IMR-90 (cell line): ENCODE measurements at regions not wholly inside any gene's neighbourhood (a gene's known extent, or its start where the extent isn't known, plus 50 kb on each side); places are given as distances from the start of the nearest gene placed in this dataset.

Experiments used
- ATAC-seq: fragments of 200-7000 bp; cut with Tn5 transposase; 2 replicates; pipeline ENCODE4 v1.9.1; 2020; ENCODE audit warnings: low read depth, mild to moderate bottlenecking, moderate library complexity
- BruUV-seq: library from RNA; stranded (reverse); fragments of 400-500 nt; replicated peaks from 2 replicates; lab custom pipeline; 2021; lab: Mats Ljungman, UMichigan
- CTCF ChIA-PET: fragments of 300-600 bp; formaldehyde crosslinking; extraction: SDS; loops from one replicate; lab custom pipeline; 2021; ENCODE audit warnings: antibody characterized with exemption; lab: Yijun Ruan, JAX
- POLR2A ChIA-PET: fragments of 300-600 bp; sonication (Branson Sonifier 250); formaldehyde crosslinking; loops from one replicate; lab custom pipeline; 2022; ENCODE audit warnings: antibody characterized with exemption; ENCODE audit not compliant: unreplicated experiment; lab: Charles Lee
- DNase-seq: peaks from one replicate; pipeline ENCODE4 v3.0.0; 2013
- H2AFZ ChIP-seq: replicated peaks from 2 replicates; pipeline ENCODE3; 2013; ENCODE audit warnings: low read length, mild to moderate bottlenecking; ENCODE audit not compliant: poor library complexity
- H2AK5ac ChIP-seq: 2 replicates; pipeline ENCODE4 v1.6.1; 2013; ENCODE audit warnings: low read depth, low read length, inconsistent platforms
- H2AK9ac ChIP-seq: replicated peaks from 2 replicates; pipeline ENCODE3; 2013; ENCODE audit warnings: mild to moderate bottlenecking, low read depth, low read length, moderate library complexity; ENCODE audit not compliant: poor library complexity
- H2BK120ac ChIP-seq: 2 replicates; pipeline ENCODE4 v1.6.1; 2013; ENCODE audit warnings: low read depth, low read length, inconsistent platforms
- H2BK15ac ChIP-seq: 3 replicates; pipeline ENCODE4 v1.6.1; 2013; ENCODE audit warnings: low read depth, low read length, inconsistent platforms
- H2BK20ac ChIP-seq: 2 replicates; pipeline ENCODE4 v1.6.1; 2013; ENCODE audit warnings: low read depth, mild to moderate bottlenecking, inconsistent platforms, low read length, moderate library complexity
- H2BK5ac ChIP-seq: 2 replicates; pipeline ENCODE4 v1.6.1; 2013; ENCODE audit warnings: mild to moderate bottlenecking, low read depth, low read length, inconsistent platforms; ENCODE audit not compliant: poor library complexity, severe bottlenecking
- H3K14ac ChIP-seq: replicated peaks from 2 replicates; pipeline ENCODE4 v1.6.1; 2013; ENCODE audit warnings: low read depth, low read length, inconsistent platforms
- H3K18ac ChIP-seq: 2 replicates; pipeline ENCODE4 v1.6.1; 2013; ENCODE audit warnings: low read depth, low read length, control low read depth
- H3K23ac ChIP-seq: 2 replicates; pipeline ENCODE4 v1.6.1; 2013; ENCODE audit warnings: low read depth, low read length, inconsistent platforms
- H3K27ac ChIP-seq: 2 replicates; pipeline ENCODE4 v1.5.1; 2013; ENCODE audit warnings: mild to moderate bottlenecking, control low read depth, low read length; ENCODE audit not compliant: insufficient read depth
- H3K27me3 ChIP-seq: 2 replicates; pipeline ENCODE4 v1.6.1; 2013; ENCODE audit warnings: low read length; ENCODE audit not compliant: control insufficient read depth, insufficient read depth
- H3K36me3 ChIP-seq: 2 replicates; pipeline ENCODE4 v1.6.1; 2013; ENCODE audit warnings: low read length, mixed read lengths; ENCODE audit not compliant: control insufficient read depth, insufficient read depth
- H3K4ac ChIP-seq: 2 replicates; pipeline ENCODE4 v1.6.1; 2013; ENCODE audit warnings: low read depth, low read length, inconsistent platforms
- H3K4me1 ChIP-seq: 2 replicates; pipeline ENCODE4 v1.6.1; 2013; ENCODE audit warnings: low read length, mixed read lengths; ENCODE audit not compliant: control insufficient read depth, insufficient read depth
- H3K4me2 ChIP-seq: 2 replicates; pipeline ENCODE4 v1.6.1; 2013; ENCODE audit warnings: low read depth, mild to moderate bottlenecking, control low read depth, low read length, moderate library complexity
- H3K4me3 ChIP-seq: 2 replicates; pipeline ENCODE4 v1.5.1; 2013; ENCODE audit warnings: low read depth, mild to moderate bottlenecking, control low read depth, low read length, moderate library complexity; ENCODE audit not compliant: insufficient read depth
- H3K56ac ChIP-seq: 2 replicates; pipeline ENCODE4 v1.6.1; 2013; ENCODE audit warnings: low read length, inconsistent platforms; ENCODE audit not compliant: insufficient read depth; ENCODE audit errors: extremely low read depth
- H3K79me1 ChIP-seq, 2 experiments: 2 replicates each; pipeline ENCODE4 v1.6.1; 2013; ENCODE audit warnings: low read length in 2 of 2, inconsistent platforms in 1 of 2, low read depth in 1 of 2
- H3K9ac ChIP-seq: 2 replicates; pipeline ENCODE4 v1.6.1; 2013; ENCODE audit warnings: low read depth, low read length, control low read depth
- H3K9me1 ChIP-seq: 2 replicates; pipeline ENCODE4 v1.6.1; 2013; ENCODE audit warnings: low read length, inconsistent platforms; ENCODE audit not compliant: insufficient read depth
- H3K9me3 ChIP-seq: 2 replicates; pipeline ENCODE4 v1.6.1; 2013; ENCODE audit warnings: low read length; ENCODE audit not compliant: control insufficient read depth, insufficient read depth
- H4K20me1 ChIP-seq: 2 replicates; pipeline ENCODE4 v1.6.1; 2013; ENCODE audit warnings: low read length, inconsistent platforms; ENCODE audit not compliant: insufficient read depth
- H4K5ac ChIP-seq: 2 replicates; pipeline ENCODE4 v1.6.1; 2013; ENCODE audit warnings: mild to moderate bottlenecking, low read depth, low read length, control low read depth
- H4K8ac ChIP-seq, 2 experiments: 2 replicates each; pipeline ENCODE4 v1.6.1; 2013; ENCODE audit warnings: low read depth in 2 of 2, low read length in 2 of 2, control low read depth in 1 of 2, inconsistent platforms in 1 of 2
- H4K91ac ChIP-seq: 2 replicates; pipeline ENCODE4 v1.6.1; 2013; ENCODE audit warnings: low read depth, low read length, inconsistent platforms; ENCODE audit not compliant: insufficient read depth
- BHLHE40 ChIP-seq: fragments of 150-350 bp; IDR thresholded peaks from 2 replicates; pipeline ENCODE4 v1.6.1; 2016; ENCODE audit warnings: mild to moderate bottlenecking, low read depth, low read length
- CEBPB ChIP-seq: IDR thresholded peaks from 2 replicates; pipeline ENCODE4 v1.6.1; 2012; ENCODE audit warnings: low read depth, low read length, improper control_type of control experiment
- CHD1 ChIP-seq: IDR thresholded peaks from 2 replicates; pipeline ENCODE4 v1.6.1; 2012; ENCODE audit warnings: low read depth, low read length, improper control_type of control experiment
- FOS ChIP-seq: fragments of 150-350 bp; IDR thresholded peaks from 2 replicates; pipeline ENCODE4 v1.6.1; 2016; ENCODE audit warnings: low read depth, low read length
- MAFK ChIP-seq: IDR thresholded peaks from 2 replicates; pipeline ENCODE4 v1.6.1; 2012; ENCODE audit warnings: low read depth, low read length, improper control_type of control experiment
- MAZ ChIP-seq: IDR thresholded peaks from 2 replicates; pipeline ENCODE4 v1.6.1; 2012; ENCODE audit warnings: low read depth, mild to moderate bottlenecking, low read length, improper control_type of control experiment, moderate library complexity, borderline replicate concordance
- MXI1 ChIP-seq: IDR thresholded peaks from 2 replicates; pipeline ENCODE4 v1.6.1; 2012; ENCODE audit warnings: low read depth, mild to moderate bottlenecking, low read length, moderate library complexity, borderline replicate concordance
- NFE2L2 ChIP-seq: fragments of 150-350 bp; IDR thresholded peaks from 2 replicates; pipeline ENCODE4 v1.6.1; 2016; ENCODE audit warnings: low read depth, mild to moderate bottlenecking, low read length
- POLR2A ChIP-seq: IDR thresholded peaks from 2 replicates; pipeline ENCODE4 v1.6.1; 2012; ENCODE audit warnings: mild to moderate bottlenecking, low read depth, low read length
- RAD21 ChIP-seq: IDR thresholded peaks from 2 replicates; pipeline ENCODE4 v1.6.1; 2012; ENCODE audit warnings: low read length, improper control_type of control experiment
- RCOR1 ChIP-seq: IDR thresholded peaks from 2 replicates; pipeline ENCODE4 v1.6.1; 2012; ENCODE audit warnings: mild to moderate bottlenecking, low read length, improper control_type of control experiment; ENCODE audit not compliant: insufficient replicate concordance
- RFX5 ChIP-seq: IDR thresholded peaks from 2 replicates; pipeline ENCODE4 v1.8.0; 2012; ENCODE audit warnings: low read depth, mild to moderate bottlenecking, low read length, moderate library complexity
- SMC3 ChIP-seq: fragments of 150-350 bp; IDR thresholded peaks from 2 replicates; pipeline ENCODE4 v1.6.1; 2016; ENCODE audit warnings: low read depth, mild to moderate bottlenecking, antibody characterized with exemption, low read length, moderate library complexity
- WGBS, 2 experiments: methylation state at CpG; one replicate each; pipeline versions ENCODE4 v1.1.5 to v1.1.7; 2013; ENCODE audit warnings: missing lambda C conversion rate in 2 of 2; ENCODE audit not compliant: insufficient read length in 1 of 2; ENCODE audit errors: extremely low coverage in 2 of 2; 5-methylcytosine and 5-hydroxymethylcytosine counted together
- dilution Hi-C: fragments of 300-500 bp; cut with HindIII; formaldehyde crosslinking; loops from one replicate; pipeline ENCODE4 v1.14.3; 2018; ENCODE audit warnings: low sequenced_read_pairs; ENCODE audit not compliant: unreplicated experiment
- in situ Hi-C: fragments of 300-500 bp; cut with MboI; formaldehyde crosslinking; loops from 3 replicates; pipeline ENCODE4 v1.14.3; 2019; ENCODE audit warnings: low sequenced_read_pairs, inconsistent platforms, mixed read lengths
- intact Hi-C: fragments of 100-400 bp; cut with micrococcal nuclease; formaldehyde crosslinking; loops from 2 replicates; pipeline ENCODE4 v1.10.0; 2022
- TF ChIP-seq, protein P1 (sequence below): conservative IDR thresholded peaks from 2 replicates; pipeline ENCODE4 v1.5.1; 2012; ENCODE audit warnings: mild to moderate bottlenecking, low read depth, low read length, improper control_type of control experiment
- TF ChIP-seq, protein P2 (sequence below): fragments of 150-350 bp; IDR thresholded peaks from 2 replicates; pipeline ENCODE4 v1.6.1; 2016; ENCODE audit warnings: low read depth, mild to moderate bottlenecking, low read length, moderate library complexity, borderline replicate concordance
- TF ChIP-seq, protein P3 (sequence below): fragments of 150-350 bp; IDR thresholded peaks from 2 replicates; pipeline ENCODE4 v1.6.1; 2017; ENCODE audit warnings: mild to moderate bottlenecking, antibody characterized with exemption, low read length, low read depth

GRCh38 chr4:26253968-26254367, 66.8 kb upstream of the RBPJ start:
- no peak for ATAC-seq

More at GRCh38 chr4:26253968-26254367, 66.8 kb upstream of the RBPJ start:
- no peak overlapping the region for H2BK120ac ChIP-seq
- no peaks in the 10 kb centered on the region; the same call in 1 of the 2 replicates for H3K9me3 ChIP-seq
- no peak overlapping the region for H3K4ac ChIP-seq
- H3K27me3 ChIP-seq, result no peaks in the 10 kb centered on the region
- no peaks in the 10 kb centered on the region for H3K9me1 ChIP-seq
- DNase-seq, result no peak
- no peak overlapping the region for H4K8ac ChIP-seq
- no peak overlapping the region for H2AK9ac ChIP-seq
- no peaks in the 10 kb centered on the region for H3K79me1 ChIP-seq
- intact Hi-C loops, result no loop called here
- no peak overlapping the region for H3K23ac ChIP-seq
- no peak overlapping the region for H3K9ac ChIP-seq
- H2AFZ ChIP-seq, result no peak overlapping the region
- no peak overlapping the region for H3K56ac ChIP-seq
- no peak overlapping the region for H3K27ac ChIP-seq
- WGBS, 2 experiments, result 76% methylated on average over 2 of the region's 3 CpGs; no CpG with 5 or more reads in 1 of the 2 experiments
- dilution Hi-C loops, result no loop called here
- no peak overlapping the region for H3K18ac ChIP-seq
- POLR2A ChIA-PET, result interaction anchor here (0.6 kb wide), 1 partner anchor 96 kb away, joined by 6 read pairs; no protein-coding TSS in a partner anchor
- CTCF ChIA-PET, result no interaction called here
- H3K36me3 ChIP-seq, result no peaks in the 10 kb centered on the region
- H3K4me2 ChIP-seq, result no peak overlapping the region
- H4K91ac ChIP-seq, result no peak overlapping the region
- no peak overlapping the region for H2BK5ac ChIP-seq
- no peak overlapping the region for H3K4me3 ChIP-seq
- H4K5ac ChIP-seq, result no peak overlapping the region
- BruUV-seq, result no TSS peak
- H3K4me1 ChIP-seq, result 0 out of 2 replicates have a peak, but pooled peaks cover 2% of the 10 kb centered on the region
- no peak overlapping the region for H2BK15ac ChIP-seq
- in situ Hi-C loops, result no loop called here
- TF ChIP-seq MXI1 (no peak), CHD1 (no peak), RCOR1 (no peak), NFE2L2 (no peak), SMC3 (no peak), RFX5 (no peak), CEBPB (no peak), MAZ (no peak), POLR2A (no peak), FOS (no peak), MAFK (no peak), BHLHE40 (no peak), RAD21 (no peak)
- TF ChIP-seq, protein P1, sequence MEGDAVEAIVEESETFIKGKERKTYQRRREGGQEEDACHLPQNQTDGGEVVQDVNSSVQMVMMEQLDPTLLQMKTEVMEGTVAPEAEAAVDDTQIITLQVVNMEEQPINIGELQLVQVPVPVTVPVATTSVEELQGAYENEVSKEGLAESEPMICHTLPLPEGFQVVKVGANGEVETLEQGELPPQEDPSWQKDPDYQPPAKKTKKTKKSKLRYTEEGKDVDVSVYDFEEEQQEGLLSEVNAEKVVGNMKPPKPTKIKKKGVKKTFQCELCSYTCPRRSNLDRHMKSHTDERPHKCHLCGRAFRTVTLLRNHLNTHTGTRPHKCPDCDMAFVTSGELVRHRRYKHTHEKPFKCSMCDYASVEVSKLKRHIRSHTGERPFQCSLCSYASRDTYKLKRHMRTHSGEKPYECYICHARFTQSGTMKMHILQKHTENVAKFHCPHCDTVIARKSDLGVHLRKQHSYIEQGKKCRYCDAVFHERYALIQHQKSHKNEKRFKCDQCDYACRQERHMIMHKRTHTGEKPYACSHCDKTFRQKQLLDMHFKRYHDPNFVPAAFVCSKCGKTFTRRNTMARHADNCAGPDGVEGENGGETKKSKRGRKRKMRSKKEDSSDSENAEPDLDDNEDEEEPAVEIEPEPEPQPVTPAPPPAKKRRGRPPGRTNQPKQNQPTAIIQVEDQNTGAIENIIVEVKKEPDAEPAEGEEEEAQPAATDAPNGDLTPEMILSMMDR, result no peak
- TF ChIP-seq, protein P2, sequence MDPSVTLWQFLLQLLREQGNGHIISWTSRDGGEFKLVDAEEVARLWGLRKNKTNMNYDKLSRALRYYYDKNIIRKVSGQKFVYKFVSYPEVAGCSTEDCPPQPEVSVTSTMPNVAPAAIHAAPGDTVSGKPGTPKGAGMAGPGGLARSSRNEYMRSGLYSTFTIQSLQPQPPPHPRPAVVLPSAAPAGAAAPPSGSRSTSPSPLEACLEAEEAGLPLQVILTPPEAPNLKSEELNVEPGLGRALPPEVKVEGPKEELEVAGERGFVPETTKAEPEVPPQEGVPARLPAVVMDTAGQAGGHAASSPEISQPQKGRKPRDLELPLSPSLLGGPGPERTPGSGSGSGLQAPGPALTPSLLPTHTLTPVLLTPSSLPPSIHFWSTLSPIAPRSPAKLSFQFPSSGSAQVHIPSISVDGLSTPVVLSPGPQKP, result no peak
- TF ChIP-seq, protein P3, sequence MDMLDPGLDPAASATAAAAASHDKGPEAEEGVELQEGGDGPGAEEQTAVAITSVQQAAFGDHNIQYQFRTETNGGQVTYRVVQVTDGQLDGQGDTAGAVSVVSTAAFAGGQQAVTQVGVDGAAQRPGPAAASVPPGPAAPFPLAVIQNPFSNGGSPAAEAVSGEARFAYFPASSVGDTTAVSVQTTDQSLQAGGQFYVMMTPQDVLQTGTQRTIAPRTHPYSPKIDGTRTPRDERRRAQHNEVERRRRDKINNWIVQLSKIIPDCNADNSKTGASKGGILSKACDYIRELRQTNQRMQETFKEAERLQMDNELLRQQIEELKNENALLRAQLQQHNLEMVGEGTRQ, result no peak
- no peak overlapping the region for H2BK20ac ChIP-seq
- no peak overlapping the region for H3K14ac ChIP-seq
- no peaks in the 10 kb centered on the region for H4K20me1 ChIP-seq
- peak overlapping the region; percentile 58; the same call in 1 of the 2 replicates for H2AK5ac ChIP-seq
